ENCODE measurements at regions not wholly inside any gene's neighbourhood (a gene's known extent, or its start where the extent isn't known, plus 50 kb on each side); places are given as distances from the start of the nearest gene placed in this dataset.

DNA sequence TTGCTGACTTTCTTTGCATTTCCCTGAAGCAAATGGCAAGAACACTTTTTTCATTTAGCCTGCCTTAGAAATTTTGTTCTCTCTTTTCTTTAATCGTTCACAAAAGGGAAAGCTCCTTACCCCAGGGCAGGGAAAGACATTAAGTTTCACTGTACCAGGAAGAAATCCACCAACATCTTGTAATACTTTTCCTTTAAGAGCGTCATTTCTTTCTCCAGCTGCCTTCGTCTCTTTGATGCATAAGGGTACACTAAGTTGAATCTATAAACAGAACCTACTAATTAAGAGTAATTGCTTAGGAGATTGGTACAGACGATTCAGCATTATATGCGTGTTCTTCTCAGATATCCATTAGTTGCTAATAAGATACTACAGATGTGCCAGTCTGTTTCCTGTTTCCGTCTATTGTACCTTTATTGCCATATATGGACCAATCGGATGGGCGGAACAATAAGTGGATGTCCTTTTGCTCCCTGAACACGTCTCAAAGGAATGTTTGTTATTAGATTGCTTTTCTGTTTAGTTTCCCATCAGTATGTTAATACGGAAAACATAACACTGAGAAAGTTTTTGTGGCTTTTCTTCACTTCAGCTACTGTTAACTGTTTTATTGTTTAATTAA is 276.7 kb upstream of the RARB start:
- no peaks in the 10 kb centered on the region for H3K36me3 ChIP-seq
- H3K27me3 ChIP-seq: no peaks in the 10 kb centered on the region
- intact Hi-C loops (cut with DNase I; ENCODE audit: low total_unique reads): no loop called here
- DNase-seq: no peak
- no peaks in the 10 kb centered on the region for H3K4me1 ChIP-seq
- H3K9me3 ChIP-seq: no peaks in the 10 kb centered on the region
- peak overlapping the region; percentile 6 to 19 for H3K4me3 ChIP-seq
- peak overlapping the region in 1 of 2 donors; percentile 63 for H3K27ac ChIP-seq
- TF ChIP-seq POLR2A (IDR thresholded peaks at IDR 0.05): no peak
- TF ChIP-seq, protein P1, sequence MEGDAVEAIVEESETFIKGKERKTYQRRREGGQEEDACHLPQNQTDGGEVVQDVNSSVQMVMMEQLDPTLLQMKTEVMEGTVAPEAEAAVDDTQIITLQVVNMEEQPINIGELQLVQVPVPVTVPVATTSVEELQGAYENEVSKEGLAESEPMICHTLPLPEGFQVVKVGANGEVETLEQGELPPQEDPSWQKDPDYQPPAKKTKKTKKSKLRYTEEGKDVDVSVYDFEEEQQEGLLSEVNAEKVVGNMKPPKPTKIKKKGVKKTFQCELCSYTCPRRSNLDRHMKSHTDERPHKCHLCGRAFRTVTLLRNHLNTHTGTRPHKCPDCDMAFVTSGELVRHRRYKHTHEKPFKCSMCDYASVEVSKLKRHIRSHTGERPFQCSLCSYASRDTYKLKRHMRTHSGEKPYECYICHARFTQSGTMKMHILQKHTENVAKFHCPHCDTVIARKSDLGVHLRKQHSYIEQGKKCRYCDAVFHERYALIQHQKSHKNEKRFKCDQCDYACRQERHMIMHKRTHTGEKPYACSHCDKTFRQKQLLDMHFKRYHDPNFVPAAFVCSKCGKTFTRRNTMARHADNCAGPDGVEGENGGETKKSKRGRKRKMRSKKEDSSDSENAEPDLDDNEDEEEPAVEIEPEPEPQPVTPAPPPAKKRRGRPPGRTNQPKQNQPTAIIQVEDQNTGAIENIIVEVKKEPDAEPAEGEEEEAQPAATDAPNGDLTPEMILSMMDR (IDR thresholded peaks at IDR 0.05): no peak

DNA sequence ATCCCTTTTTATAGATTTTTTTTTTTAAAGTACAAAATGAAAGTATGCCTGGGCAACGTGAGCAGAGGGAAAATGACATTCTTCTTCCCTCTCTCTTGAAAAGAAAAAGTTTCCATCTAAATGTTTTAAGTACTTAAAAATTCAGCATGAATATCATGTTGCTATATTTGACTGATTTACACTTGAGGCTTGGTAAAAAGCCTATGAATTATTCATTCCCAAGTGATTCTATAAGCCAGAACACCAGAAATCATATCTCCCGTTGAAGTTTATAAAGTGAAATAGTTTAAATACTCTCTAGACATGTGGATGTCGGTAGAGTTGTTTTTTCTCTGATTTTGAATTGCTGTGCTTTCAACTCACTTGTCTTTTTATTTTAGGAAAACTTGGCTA is 276.2 kb upstream of the RARB start:
- DNase-seq: no peak
- Histone ChIP-seq H3K36me3 (no peaks in the 10 kb centered on the region), H3K9me3 (no peaks in the 10 kb centered on the region), H3K4me1 (no peaks in the 10 kb centered on the region), H3K4me3 (peak overlapping the region; percentile 6 to 19), H3K27ac (peak overlapping the region in 1 of 2 donors; percentile 63), H3K27me3 (no peaks in the 10 kb centered on the region)
- TF ChIP-seq POLR2A (IDR thresholded peaks at IDR 0.05): no peak
- TF ChIP-seq, protein P1 (IDR thresholded peaks at IDR 0.05): no peak
- intact Hi-C loops (cut with DNase I; ENCODE audit: low total_unique reads): no loop called here

DNA sequence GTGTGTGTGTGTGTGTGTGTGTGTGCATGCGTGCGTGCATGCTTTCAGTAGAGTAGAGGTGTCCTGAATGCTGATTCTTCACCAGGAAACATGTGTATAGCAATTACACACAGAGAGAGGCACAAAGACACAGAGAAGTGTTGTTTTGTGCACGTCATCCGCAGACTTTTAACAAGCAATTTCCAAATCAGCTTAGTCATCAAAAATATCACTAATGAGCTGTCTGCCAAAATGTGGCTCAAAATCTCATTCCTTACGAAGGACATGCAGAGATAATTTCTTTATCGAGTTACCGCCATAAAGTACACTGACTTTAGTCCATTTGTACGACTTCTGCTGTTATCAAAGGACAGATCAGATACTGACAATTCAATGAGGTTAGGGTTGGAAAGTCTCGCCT is 274.9 kb upstream of the RARB start:
- Histone ChIP-seq H3K9me3 (no peaks in the 10 kb centered on the region), H3K4me3 (no peak overlapping the region), H3K27me3 (no peaks in the 10 kb centered on the region), H3K27ac (no peak overlapping the region), H3K4me1 (no peaks in the 10 kb centered on the region), H3K36me3 (no peaks in the 10 kb centered on the region)
- intact Hi-C loops (cut with DNase I; ENCODE audit: low total_unique reads): no loop called here
- no peak for TF ChIP-seq POLR2A (IDR thresholded peaks at IDR 0.05)
- TF ChIP-seq, protein P1 (IDR thresholded peaks at IDR 0.05): no peak
- DNase-seq: no peak

DNA sequence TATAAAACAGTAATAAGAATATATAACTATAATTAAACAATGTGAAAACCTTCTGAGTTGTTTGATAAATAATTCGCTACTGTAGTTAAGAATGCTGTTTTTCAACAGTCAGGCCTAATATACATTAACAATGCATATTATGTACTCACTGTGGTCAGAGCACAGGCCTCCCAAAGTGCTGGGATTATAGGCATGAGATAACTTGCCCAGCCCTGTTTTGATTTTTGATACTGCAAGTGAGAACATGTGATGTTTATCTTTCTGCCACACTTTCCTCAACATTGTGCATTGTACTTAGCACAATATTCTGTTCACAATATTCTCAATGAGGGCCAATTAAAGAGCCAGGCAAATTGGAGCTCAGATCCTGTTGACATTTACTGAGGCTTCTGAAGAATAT is 274.5 kb upstream of the RARB start:
- Histone ChIP-seq H3K27me3 (no peaks in the 10 kb centered on the region), H3K4me3 (no peak overlapping the region), H3K9me3 (no peaks in the 10 kb centered on the region), H3K4me1 (no peaks in the 10 kb centered on the region), H3K27ac (no peak overlapping the region), H3K36me3 (no peaks in the 10 kb centered on the region)
- intact Hi-C loops (cut with DNase I; ENCODE audit: low total_unique reads): no loop called here
- DNase-seq: no peak
- TF ChIP-seq POLR2A (IDR thresholded peaks at IDR 0.05): no peak
- TF ChIP-seq, protein P1 (IDR thresholded peaks at IDR 0.05): no peak

DNA sequence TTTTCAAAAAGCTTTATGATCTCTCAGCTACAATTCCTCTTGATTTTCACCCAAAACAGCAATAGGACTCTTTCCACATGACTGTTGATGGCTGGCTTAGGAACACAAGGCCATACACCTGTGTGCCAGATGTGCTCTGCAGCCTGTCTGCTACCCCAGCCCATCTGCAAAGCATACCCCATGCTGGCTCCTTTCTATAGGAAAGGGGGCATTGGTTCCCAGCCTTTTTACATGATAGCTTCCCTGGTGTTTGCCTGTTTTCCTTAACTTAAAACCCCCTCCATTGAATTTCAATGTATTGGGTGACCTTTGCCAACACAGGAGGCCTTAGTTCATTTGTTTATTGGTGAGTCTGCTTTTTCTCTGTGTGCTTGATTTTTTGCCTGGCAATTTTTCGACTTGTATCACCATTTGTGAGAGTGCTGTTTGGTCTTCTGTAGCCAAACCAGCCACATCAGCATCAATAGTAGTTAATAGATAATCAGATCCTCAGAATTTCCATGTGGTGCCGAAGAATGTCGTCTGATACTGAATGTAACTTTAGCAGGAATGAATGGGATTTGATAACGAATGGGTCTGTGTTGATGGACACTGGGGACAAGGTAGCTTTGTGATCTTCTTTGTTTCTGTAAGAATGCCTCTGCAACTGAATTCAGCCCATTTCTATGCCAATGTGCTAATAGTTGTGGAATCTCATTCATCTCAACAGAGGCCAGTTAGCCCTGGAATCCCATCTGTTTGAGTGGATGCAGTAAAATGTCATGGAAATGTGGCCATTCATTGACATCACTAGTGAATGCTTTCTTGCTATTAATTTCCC is 272.2 kb upstream of the RARB start:
- H3K9me3 ChIP-seq: no peaks in the 10 kb centered on the region
- H3K27ac ChIP-seq: peak overlapping the region in 1 of 2 donors; percentile 41
- TF ChIP-seq POLR2A (IDR thresholded peaks at IDR 0.05): no peak
- TF ChIP-seq, protein P1 (IDR thresholded peaks at IDR 0.05): no peak
- intact Hi-C loops (cut with DNase I; ENCODE audit: low total_unique reads): no loop called here
- no peak overlapping the region for H3K4me3 ChIP-seq
- no peaks in the 10 kb centered on the region for H3K27me3 ChIP-seq
- H3K4me1 ChIP-seq: no peaks in the 10 kb centered on the region
- DNase-seq: no peak
- H3K36me3 ChIP-seq: no peaks in the 10 kb centered on the region
